HCEC 1CT (cell line): ENCODE measurements at regions not wholly inside any gene's neighbourhood (a gene's known extent, or its start where the extent isn't known, plus 50 kb on each side); places are given as distances from the start of the nearest gene placed in this dataset.
"Not testable (repeated sequence)": the region's sequence is repeated elsewhere in the genome, so short reads cannot be mapped to it uniquely, and the experiment has no call there.

Source experiments
- DNase-seq: peaks from one replicate; pipeline ENCODE4 v3.0.0-alpha.2; 2017

DNA sequence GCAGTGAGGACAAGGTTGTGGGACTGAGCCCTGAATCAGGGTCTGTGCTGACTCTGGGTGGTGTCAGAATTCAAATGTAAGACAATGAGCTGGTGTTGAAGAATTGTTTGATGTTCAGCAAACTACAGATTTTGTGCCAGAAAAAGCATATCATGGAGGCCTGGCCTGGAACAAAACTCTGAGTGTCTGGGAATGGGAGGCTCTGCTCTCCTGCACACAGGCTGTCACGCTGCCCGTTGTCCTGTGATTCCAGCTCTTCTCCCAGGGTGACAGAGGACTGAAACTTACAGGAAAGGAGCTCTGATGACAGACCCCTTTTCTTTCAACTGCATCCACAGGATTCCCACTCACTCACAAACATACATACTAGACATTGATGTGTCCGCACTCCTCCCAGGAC is 120.1 kb downstream of the ZNF486 start:
- no peak for DNase-seq

DNA sequence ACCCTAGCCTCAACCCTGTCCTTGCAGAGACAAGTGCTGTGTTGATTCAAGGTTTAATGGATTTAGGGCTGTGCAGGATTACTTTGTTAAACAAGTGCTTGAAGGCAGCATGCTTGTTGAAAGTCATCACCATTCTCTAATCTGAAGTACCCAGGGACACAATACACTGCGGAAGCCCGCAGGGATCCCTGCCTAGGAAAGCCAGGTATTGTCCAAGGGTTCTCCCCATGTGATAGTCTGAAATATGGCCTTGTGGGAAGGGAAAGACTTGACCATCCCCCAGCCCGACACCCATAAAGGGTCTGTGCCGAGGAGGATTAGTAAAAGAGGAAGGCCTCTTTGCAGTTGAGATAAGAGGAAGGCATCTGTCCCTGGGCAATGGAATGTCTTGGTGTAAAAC is 118.9 kb downstream of the ZNF486 start:
- DNase-seq: not testable (repeated sequence)

DNA sequence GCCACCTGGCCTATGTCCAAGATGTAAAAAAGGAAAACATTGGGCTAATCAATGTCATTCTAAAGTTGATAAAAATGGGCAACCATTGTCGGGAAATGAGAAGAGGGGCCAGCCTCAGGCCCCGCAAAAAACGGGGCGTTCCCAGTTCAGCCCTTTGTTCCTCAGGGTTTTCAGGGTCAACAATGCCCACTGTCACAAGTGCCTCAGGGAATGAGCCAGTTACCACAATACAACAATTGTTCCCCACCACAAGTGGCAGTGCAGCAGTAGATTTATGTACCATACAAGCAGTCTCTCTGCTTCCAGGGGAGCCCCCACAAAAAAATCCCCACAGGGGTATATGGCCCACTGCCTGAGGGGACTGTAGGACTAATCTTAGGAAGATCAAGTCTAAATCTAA is 112.5 kb downstream of the ZNF486 start:
- DNase-seq: no peak

DNA sequence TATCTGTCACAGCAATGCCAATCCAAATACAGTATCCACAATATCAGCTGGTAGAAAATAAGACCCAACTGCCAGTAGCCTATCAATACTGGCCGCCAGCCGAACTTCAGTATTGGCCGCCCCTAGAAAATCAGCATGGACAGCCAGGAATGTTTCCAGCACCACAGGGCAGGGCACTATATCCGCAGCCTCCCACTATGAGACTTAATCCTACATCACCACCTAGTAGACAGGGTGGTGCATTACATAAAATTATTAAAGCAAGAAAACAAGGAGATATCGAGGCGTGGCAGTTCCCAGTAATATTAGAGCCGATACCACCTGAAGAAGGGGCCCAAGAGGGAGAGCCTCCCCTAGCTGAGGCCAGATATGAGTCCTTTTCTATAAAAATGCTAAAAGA is 111.3 kb downstream of the ZNF486 start:
- no peak for DNase-seq

DNA sequence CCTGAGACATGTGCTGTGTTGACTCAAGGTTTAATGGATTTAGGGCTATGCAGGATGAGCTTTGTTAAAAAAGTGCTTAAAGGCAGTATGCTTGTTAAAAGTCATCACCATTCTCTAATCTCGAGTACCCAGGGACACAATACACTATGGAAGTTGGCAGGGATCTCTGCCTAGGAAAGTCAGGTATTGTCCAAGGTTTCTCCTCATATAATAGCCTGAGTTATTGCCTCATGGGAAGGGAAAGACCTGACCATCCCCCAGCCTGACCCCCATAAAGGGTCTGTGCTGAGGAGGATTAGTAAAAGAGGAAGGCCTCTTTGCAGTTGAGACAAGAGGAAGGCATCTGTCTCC is 109.7 kb downstream of the ZNF486 start:
- not testable (repeated sequence) for DNase-seq

DNA sequence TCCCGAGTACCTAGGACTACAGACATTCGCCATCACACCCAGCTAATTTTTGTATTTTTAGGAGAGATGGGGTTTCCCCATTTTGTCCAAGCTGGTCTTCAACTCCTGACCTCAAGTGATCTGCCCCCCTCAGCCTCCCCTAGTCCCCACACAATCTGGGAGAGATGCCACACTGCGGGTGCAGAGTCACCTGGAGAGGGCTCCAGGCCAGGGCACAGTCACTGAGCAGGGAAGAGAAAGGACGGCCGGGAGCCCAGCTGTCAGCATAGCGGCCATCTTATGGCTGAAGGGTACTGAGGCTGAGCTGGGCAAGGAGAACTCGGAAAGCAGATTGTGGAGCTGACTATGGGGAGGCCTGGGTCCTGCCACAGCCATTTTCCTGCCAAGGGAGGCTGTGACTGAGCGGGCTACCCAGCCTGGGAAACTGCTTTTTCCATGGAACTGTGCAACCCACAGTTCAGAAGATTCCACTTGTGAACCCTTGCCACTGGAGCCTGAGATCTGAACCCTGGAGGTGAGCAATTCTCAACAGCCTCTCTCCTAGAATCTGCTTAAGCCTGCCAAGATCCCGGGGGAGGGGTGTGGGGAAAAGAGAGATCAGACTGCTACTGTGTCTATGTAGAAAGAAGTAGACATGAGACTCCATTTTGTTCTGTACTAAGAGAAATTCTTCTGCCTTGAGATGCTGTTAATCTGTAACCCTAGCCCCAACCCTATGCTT is 109.2 kb downstream of the ZNF486 start:
- no peak for DNase-seq

DNA sequence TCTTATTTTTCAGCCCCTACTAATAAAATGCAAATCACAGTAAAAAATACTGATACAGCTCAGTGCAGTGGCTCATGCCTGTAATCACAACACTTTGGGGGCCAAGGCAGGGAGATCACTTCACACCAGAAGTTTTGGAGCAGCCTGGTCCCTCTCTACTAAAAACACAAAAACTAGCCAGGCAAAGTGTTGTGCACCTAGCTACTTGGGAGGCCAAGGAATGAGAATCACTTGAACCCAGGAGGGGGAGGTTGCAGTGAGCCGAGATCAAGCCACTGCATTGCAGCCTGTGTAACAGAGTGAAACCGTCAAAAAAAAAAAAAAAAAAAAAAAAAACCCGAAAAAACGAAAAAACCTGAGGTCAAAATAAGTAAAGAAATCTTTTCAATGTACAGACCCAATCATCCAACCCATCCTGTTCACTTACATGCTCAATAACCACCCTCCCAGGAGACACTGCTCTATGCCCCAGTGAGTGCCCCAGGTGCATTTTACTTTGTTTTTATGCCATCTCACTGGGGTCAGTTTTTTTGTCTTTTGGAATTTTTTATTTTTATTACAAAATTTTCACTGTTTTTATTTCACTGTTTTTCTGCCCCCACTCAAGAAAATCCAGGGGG is 107.0 kb downstream of the ZNF486 start:
- DNase-seq: no peak

DNA sequence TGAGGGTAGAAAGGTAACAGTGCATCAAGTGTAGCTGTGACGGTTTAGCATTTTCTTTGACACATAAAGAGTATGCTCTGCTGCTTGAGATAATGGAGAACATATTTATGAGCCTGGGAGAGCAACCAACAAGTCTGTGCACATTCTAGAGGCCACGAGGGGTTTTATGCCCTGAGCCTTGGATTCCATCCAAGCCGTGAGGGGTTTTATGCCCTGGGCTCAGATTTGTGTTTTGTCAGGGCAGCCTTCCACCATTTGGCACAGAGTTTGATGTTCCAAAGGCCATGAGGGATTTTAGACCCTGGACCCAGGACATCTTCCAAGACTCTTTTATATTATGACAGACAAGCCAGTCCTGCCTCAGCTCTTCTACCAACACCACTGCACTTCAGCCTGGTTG is 106.4 kb downstream of the ZNF486 start:
- no peak for DNase-seq

DNA sequence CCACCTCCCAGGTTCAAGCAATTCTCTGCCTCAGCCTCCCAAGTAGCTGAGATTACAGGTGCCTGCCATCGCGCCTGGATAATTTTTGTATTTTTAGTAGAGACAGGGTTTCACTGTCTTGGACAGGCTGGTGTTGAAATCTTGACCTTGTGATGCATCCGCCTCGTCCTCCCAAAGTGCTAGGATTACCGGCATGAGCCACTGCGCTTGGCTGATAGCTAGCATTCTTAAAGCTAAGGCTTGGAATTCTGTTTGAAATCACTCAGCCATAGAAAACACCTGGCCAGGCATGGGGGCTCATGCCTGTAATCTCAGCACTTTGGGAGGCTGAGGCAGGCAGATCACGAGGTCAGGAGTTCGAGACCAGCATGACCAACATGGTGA is 105.6 kb downstream of the ZNF486 start:
- not testable (repeated sequence) for DNase-seq

DNA sequence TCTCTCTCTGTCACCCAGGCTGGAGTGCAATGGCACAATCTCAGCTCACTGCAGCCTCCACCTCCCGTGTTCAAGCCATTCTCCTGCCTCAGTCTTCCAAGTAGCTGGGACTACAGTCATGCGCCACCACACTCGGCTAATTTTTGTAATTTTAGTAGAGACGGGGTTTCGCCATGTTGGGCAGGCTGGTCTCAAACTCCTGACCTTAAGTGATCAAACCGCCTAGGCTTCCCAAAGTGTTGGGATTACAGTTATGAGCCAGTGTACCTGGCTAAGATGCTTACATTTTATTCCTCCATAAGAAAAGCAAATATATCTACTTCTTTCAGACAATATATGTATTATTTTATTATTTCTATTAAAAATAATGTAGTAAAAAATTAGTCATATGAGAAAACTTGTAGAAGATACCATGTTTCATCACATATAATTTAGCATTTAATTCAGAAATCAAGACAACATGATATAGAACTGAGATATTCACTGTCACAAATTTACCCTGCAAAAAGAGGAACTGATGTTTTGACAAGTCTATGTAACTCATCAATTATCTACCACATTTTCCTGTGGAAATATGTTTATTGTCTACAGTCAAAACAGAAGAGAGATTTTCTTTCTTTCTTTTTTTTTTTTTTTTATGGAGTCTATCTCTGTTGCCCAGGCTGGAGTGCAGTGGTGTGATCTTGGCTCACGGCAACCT is 105.1 kb downstream of the ZNF486 start:
- DNase-seq: not testable (repeated sequence)

DNA sequence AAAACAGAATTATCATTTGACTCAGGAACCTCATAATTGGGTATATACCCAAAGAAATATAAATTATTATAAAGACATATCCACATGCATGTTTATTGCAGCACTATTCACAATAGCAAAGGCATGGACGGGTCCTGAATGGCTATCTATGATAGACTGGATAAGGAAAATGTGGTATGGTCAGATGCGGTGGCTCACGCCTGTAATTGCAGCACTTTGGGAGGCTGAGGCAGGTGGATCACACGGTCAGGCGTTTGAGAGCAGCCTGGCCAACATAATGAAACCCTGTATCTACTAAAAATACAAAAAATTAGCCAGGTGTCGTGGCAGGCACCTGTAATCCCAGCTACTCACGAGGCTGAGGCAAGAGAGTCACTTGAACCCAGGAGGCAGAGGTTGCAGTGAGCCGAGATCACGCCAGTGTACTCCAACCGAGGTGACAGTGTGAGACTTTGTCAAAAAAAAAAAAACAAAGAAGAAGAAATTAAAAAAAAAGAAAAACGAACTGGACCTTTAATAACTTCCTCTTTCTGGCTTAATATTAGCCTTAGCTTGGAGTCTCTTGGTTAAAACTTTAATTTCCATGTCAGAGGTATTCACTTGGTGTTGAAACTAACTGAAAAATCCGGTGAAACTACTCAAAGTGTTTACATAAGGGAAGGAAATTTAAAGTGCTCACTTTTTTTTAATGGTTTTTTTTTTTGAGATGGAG is 104.4 kb downstream of the ZNF486 start:
- no peak for DNase-seq

DNA sequence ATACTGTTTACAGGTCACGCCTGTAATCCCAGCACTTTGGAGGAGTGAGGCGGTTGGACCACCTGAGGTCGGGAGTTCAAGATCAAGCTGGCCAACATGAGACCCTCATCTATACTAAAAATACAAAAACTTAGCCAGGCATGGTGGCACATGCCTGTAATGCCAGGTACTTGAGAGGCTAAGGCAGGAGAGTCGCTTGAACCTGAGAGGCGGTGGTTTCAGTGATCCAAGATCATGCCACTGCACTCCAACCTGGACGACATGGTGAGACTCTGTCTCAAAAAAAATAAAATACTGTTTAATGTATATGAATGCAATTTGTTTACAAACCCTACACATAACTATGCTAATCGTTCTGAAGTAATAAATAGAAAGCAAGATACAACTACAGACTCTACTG is 102.4 kb downstream of the ZNF486 start:
- DNase-seq: no peak

DNA sequence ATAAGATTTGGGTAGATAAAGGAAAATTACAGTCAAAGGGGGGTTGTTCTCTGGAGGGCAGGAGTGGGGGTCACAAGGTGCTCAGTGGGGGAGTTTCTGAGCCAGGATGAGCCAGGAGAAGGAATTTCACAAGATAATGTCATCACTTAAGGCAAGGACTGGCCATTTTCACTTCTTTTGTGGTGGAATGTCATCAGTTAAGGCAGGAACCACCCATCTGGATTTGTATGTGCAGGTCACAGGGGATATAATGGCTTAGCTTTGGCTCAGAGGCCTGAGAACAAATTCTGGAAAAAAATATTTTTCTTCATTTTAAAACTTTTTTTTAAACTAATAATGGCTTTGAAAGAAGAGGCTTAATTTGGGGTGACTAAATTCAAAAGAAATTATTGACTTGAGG is 94.5 kb downstream of the ZNF486 start:
- DNase-seq: not testable (repeated sequence)

DNA sequence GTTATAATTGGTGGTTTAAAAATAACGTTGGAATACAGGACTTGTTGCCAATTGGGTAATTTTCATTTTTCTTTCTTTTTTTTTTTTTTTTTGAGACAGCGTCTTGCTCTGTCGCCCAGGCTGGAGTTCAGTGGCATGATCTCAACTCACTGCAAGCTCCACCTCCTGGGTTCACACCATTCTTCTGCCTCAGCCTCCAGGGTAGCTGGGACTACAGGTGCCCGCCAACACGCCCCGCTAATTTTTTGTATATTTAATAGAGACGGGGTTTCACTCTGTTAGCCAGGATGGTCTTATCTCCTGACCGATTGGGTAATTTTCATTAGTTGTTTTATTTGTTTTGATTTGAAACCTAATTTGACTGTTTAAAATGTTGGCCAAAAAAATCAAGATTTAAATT is 93.7 kb downstream of the ZNF486 start:
- not testable (repeated sequence) for DNase-seq

DNA sequence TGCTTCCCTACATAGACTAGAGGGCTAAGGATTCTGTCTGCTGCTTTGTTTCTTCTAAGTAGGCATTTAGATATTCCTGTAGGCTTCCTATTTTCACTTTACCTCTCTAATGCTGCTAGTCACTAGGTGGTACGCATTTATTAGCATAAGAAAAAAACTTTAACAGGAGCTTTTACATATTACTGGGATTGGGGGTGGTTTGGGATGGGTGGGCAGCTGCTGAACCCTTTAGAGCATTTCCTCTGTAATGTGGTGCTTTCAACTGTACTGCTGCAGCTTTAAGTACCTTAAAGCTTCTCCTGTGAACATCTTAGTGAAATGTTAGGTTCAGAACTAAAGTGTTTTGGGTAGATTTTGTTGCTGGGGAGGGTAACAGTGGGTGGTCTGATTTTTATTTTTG is 92.6 kb downstream of the ZNF486 start:
- DNase-seq: no peak

DNA sequence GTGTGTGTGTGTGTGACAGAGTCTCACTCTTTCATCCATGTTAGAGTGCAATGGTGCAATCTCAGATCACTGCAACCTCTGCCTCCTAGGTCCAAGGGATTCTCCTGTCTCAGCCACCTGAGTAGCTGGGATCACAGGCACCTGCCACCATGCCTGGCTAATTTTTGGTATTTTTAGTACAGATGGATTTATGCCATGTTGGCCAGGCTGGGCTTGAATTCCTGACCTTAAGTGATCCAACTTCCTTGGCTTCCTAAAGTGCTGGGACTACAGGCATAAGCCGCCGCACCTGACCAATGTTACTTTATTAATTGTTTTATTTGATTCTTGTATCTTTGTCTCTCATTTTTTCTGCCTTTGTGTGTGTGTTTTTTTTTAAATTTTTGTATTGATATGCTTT is 89.6 kb downstream of the ZNF486 start:
- no peak for DNase-seq

DNA sequence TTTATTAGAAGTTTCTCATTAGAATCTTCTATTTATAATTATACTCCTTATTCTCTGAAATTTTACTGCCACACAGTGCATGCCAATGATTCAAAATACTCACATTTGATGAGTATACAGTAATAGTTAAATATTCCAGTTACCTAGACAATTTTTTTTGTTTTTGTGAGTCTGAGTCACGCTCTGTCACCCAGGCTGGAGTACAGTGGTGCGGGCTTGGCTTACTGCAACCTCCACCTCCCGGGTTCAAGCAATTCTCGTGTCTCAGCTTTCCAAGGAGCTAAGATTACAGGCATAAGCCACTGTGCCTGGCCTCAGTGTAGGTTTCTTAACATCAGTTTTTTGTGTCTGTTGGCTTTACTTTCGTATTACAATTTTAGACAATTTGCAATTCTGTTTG is 87.1 kb downstream of the ZNF486 start:
- no peak for DNase-seq

DNA sequence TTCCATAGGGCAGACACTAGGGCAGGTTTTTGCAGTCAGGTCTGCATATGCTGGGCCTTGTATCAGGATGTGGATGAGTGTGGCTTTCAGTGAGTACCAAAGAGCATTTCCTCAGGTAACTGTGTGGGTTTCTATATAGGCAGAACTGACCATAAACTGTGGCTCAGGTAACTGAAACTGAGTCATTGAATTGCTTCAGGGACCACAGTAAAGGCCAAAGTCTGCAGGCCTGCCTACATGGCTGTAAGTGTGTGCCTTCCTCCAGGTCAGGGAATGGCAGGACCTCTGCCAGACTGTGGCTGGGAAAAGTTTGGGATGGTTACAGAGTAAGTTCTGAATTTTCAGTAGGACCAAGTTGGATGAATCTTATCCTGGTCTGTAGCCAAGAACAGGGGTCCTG is 85.6 kb downstream of the ZNF486 start:
- DNase-seq: no peak

DNA sequence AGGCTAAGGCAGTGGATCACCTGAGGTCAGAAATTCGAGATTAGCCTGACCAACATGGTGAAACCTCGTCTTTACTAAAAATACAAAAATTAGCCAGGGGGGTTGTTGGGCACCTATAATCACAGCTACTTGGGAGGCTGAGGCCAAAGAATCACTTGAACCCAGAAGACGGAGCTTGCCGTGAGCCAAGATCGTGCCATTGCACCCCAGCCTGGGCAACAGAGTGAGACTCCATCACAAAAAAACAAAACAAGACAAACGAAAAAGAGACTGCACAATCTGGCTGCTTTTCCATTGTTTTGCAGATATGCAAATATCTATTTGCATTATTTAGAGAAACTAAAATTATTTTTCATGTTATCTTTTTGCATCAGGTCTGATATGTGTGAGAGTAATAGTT is 83.6 kb downstream of the ZNF486 start:
- no peak for DNase-seq

DNA sequence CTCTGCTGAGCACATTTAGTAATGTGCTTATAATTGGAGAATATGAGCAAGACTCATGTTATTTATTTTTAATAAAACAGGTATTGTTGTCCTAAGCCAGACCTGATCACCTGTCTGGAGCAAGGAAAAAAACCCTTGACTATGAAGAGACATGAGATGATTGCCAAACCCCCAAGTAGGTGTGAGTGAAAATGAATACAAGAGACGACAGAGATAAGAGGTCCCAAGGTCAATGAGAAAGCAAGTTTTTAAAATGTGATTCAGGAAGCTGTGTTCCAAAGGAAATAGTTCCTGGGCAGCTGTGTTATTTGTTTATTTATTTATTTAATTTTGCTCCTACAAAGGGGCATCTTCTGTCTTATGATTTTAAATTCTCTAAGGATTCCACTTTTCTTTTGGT is 83.1 kb downstream of the ZNF486 start:
- no peak for DNase-seq
